HG03575 (cell line): ENCODE measurements at regions not wholly inside any gene's neighbourhood (a gene's known extent, or its start where the extent isn't known, plus 50 kb on each side); places are given as distances from the start of the nearest gene placed in this dataset.

Experiments
- ATAC-seq: cut with Tn5 transposase; IDR thresholded peaks from one replicate; pipeline ENCODE4 v1.9.1; 2021; ENCODE audit not compliant: unreplicated experiment, insufficient number of reproducible peaks, low FRiP score; ENCODE audit errors: extremely low read depth

- no peak for ATAC-seq
Measured at GRCh38 chr11:15730263-15730994, 615.7 kb downstream of the INSC start.

GRCh38 chr11:15730995-15731385 lies 616.3 kb downstream of the INSC start:
- ATAC-seq: no peak

- ATAC-seq: no peak
Measured at GRCh38 chr11:15735706-15736105, 620.6 kb downstream of the SOX6 start.

GRCh38 chr11:15737320-15737719 lies 619.0 kb downstream of the SOX6 start:
- no peak for ATAC-seq

GRCh38 chr11:15738931-15739330 lies 617.4 kb downstream of the SOX6 start:
- no peak for ATAC-seq

- no peak for ATAC-seq
Measured at GRCh38 chr11:15742626-15743519, 613.5 kb downstream of the SOX6 start.

- no peak for ATAC-seq
Measured at GRCh38 chr11:15744693-15745092, 611.7 kb downstream of the SOX6 start.

- no peak for ATAC-seq
Measured at GRCh38 chr11:15745266-15745665, 611.1 kb downstream of the SOX6 start.

- no peak for ATAC-seq
Measured at GRCh38 chr11:15747671-15748070, 608.7 kb downstream of the SOX6 start.

GRCh38 chr11:15748132-15748531 lies 608.2 kb downstream of the SOX6 start:
- ATAC-seq: no peak

GRCh38 chr11:15748741-15749140 lies 607.6 kb downstream of the SOX6 start:
- ATAC-seq: no peak

- ATAC-seq: no peak
Measured at GRCh38 chr11:15750535-15751308, 605.6 kb downstream of the SOX6 start.

- ATAC-seq: no peak
Measured at GRCh38 chr11:15754221-15754620, 602.1 kb downstream of the SOX6 start.

GRCh38 chr11:15757048-15757698 lies 599.2 kb downstream of the SOX6 start:
- no peak for ATAC-seq

GRCh38 chr11:15758857-15759465 lies 597.4 kb downstream of the SOX6 start:
- ATAC-seq: no peak

GRCh38 chr11:15761235-15761634 lies 595.1 kb downstream of the SOX6 start:
- no peak for ATAC-seq

GRCh38 chr11:15764326-15764725 lies 592.0 kb downstream of the SOX6 start:
- no peak for ATAC-seq

- ATAC-seq: no peak
Measured at GRCh38 chr11:15764948-15765347, 591.4 kb downstream of the SOX6 start.

GRCh38 chr11:15765530-15765929 lies 590.8 kb downstream of the SOX6 start:
- ATAC-seq: no peak
